ENCODE measurements at regions not wholly inside any gene's neighbourhood (a gene's known extent, or its start where the extent isn't known, plus 50 kb on each side); places are given as distances from the start of the nearest gene placed in this dataset.

- no peak overlapping the region for H3K4me3 ChIP-seq
- H3K27ac ChIP-seq = peak overlapping the region in 1 of 2 donors; percentile 4
- H3K36me3 ChIP-seq = no peaks in the 10 kb centered on the region
- H3K27me3 ChIP-seq = no peaks in the 10 kb centered on the region
- no peak for DNase-seq (ENCODE audit: low spot score)
- peaks cover 0 to 17% of the 10 kb centered on the region in 2 donors for H3K4me1 ChIP-seq
- H3K9me3 ChIP-seq = no peaks in the 10 kb centered on the region
- TF ChIP-seq CTCF (IDR thresholded peaks at IDR 0.05) = no peak
Measured at GRCh38 chr17:34177642-34178041, 77.4 kb upstream of the CCL2 start.

- H3K4me3 ChIP-seq = no peak overlapping the region
- DNase-seq (ENCODE audit: low spot score) = no peak
- no peaks in the 10 kb centered on the region for H3K36me3 ChIP-seq
- no peaks in the 10 kb centered on the region for H3K9me3 ChIP-seq
- H3K4me1 ChIP-seq = peaks cover 0 to 17% of the 10 kb centered on the region in 2 donors
- no peak for TF ChIP-seq CTCF (IDR thresholded peaks at IDR 0.05)
- H3K27me3 ChIP-seq = no peaks in the 10 kb centered on the region
- peak overlapping the region in 1 of 2 donors; percentile 4 for H3K27ac ChIP-seq
Measured at GRCh38 chr17:34178092-34178491, 77.0 kb upstream of the CCL2 start.

GRCh38 chr17:34182036-34182803 is 72.9 kb upstream of the CCL2 start:
- Histone ChIP-seq H3K4me3 (no peak overlapping the region), H3K27ac (no peak overlapping the region), H3K27me3 (no peaks in the 10 kb centered on the region), H3K36me3 (no peaks in the 10 kb centered on the region), H3K4me1 (peaks cover 0 to 9% of the 10 kb centered on the region in 2 donors), H3K9me3 (no peaks in the 10 kb centered on the region)
- no peak for TF ChIP-seq CTCF (IDR thresholded peaks at IDR 0.05)
- no peak for DNase-seq (ENCODE audit: low spot score)

- TF ChIP-seq CTCF (IDR thresholded peaks at IDR 0.05) = no peak
- no peak overlapping the region for H3K4me3 ChIP-seq
Measured at GRCh38 chr17:34195987-34196386, 59.1 kb upstream of the CCL2 start.

GRCh38 chr17:34198519-34198918 is 56.6 kb upstream of the CCL2 start:
- Histone ChIP-seq H3K9me3 (peaks cover 0 to 16% of the 10 kb centered on the region in 2 donors), H3K4me3 (no peak overlapping the region), H3K27me3 (no peaks in the 10 kb centered on the region), H3K4me1 (peaks cover 0 to 6% of the 10 kb centered on the region in 2 donors), H3K36me3 (no peaks in the 10 kb centered on the region), H3K27ac (no peak overlapping the region)
- TF ChIP-seq CTCF (IDR thresholded peaks at IDR 0.05) = no peak
- DNase-seq (ENCODE audit: low spot score) = no peak

More at GRCh38 chr17:34195987-34196386, 59.1 kb upstream of the CCL2 start:
- DNase-seq (ENCODE audit: low spot score) = no peak
- Histone ChIP-seq H3K27me3 (no peaks in the 10 kb centered on the region), H3K27ac (no peak overlapping the region), H3K36me3 (no peaks in the 10 kb centered on the region), H3K9me3 (peaks cover 0 to 16% of the 10 kb centered on the region in 2 donors), H3K4me1 (peaks cover 0 to 6% of the 10 kb centered on the region in 2 donors)
